Neuronal stem cell (in vitro differentiated cells): ENCODE measurements at regions not wholly inside any gene's neighbourhood (a gene's known extent, or its start where the extent isn't known, plus 50 kb on each side); places are given as distances from the start of the nearest gene placed in this dataset.

Source experiments
- DNase-seq: peaks from one replicate; pipeline ENCODE4 v3.0.0-alpha.2; 2013; ENCODE audit warnings: low spot score
- H2AFZ ChIP-seq: one replicate; pipeline ENCODE4 v1.6.1; 2013; ENCODE audit warnings: mild to moderate bottlenecking, low read length, inconsistent platforms
- H2AK5ac ChIP-seq: 2 replicates; pipeline ENCODE4 v1.6.1; 2013; ENCODE audit warnings: low read depth, mild to moderate bottlenecking, inconsistent platforms, low read length, moderate library complexity, mixed read lengths
- H2BK120ac ChIP-seq: 2 replicates; pipeline ENCODE4 v1.6.1; 2013; ENCODE audit warnings: low read depth, mild to moderate bottlenecking, inconsistent platforms, low read length, moderate library complexity, mixed read lengths
- H2BK12ac ChIP-seq: one replicate; pipeline ENCODE4 v1.6.1; 2013; ENCODE audit warnings: low read length, inconsistent platforms
- H2BK15ac ChIP-seq: 2 replicates; pipeline ENCODE4 v1.6.1; 2013; ENCODE audit warnings: mild to moderate bottlenecking, low read length, inconsistent platforms, mixed read lengths
- H2BK5ac ChIP-seq: one replicate; pipeline ENCODE4 v1.6.1; 2013; ENCODE audit warnings: inconsistent platforms, mild to moderate bottlenecking, low read length, moderate library complexity
- H3K14ac ChIP-seq: one replicate; pipeline ENCODE4 v1.6.1; 2013; ENCODE audit warnings: low read length, inconsistent platforms
- H3K18ac ChIP-seq: 2 replicates; pipeline ENCODE4 v1.6.1; 2013; ENCODE audit warnings: low read length, inconsistent platforms
- H3K23ac ChIP-seq: 2 replicates; pipeline ENCODE4 v1.6.1; 2013; ENCODE audit warnings: low read depth, mild to moderate bottlenecking, mixed read lengths, low read length, inconsistent platforms; ENCODE audit not compliant: poor library complexity
- H3K27ac ChIP-seq: replicated peaks from 3 replicates; pipeline ENCODE4 v1.5.1; 2013; ENCODE audit warnings: low read length, inconsistent platforms
- H3K27me3 ChIP-seq, 3 experiments: 2 replicates each; pipeline ENCODE4 v1.6.1; 2013; ENCODE audit warnings: low read length in 3 of 3, mild to moderate bottlenecking in 2 of 3, inconsistent platforms in 1 of 3, low read depth in 1 of 3, mixed read lengths in 1 of 3, moderate library complexity in 1 of 3; ENCODE audit not compliant: control insufficient read depth in 3 of 3, insufficient read depth in 3 of 3
- H3K36me3 ChIP-seq, 2 donors: replicated peaks in 1 of 2; 2 replicates each; pipeline ENCODE4 v1.6.1; 2013; ENCODE audit warnings: low read length in 2 of 2; ENCODE audit not compliant: control insufficient read depth in 2 of 2, insufficient read depth in 2 of 2
- H3K4ac ChIP-seq: 2 replicates; pipeline ENCODE4 v1.6.1; 2013; ENCODE audit warnings: inconsistent platforms, mild to moderate bottlenecking, low read length, moderate library complexity
- H3K4me1 ChIP-seq, 2 donors: 1 replicate in 1 of 2; 2 replicates in 1 of 2; pipeline ENCODE4 v1.6.1; 2013; ENCODE audit warnings: low read length in 2 of 2, low read depth in 1 of 2; ENCODE audit not compliant: control insufficient read depth in 2 of 2, insufficient read depth in 1 of 2
- H3K4me2 ChIP-seq: one replicate; pipeline ENCODE4 v1.6.1; 2013; ENCODE audit warnings: mild to moderate bottlenecking, low read length, inconsistent platforms; ENCODE audit not compliant: insufficient read depth, poor library complexity, severe bottlenecking
- H3K4me3 ChIP-seq, 2 donors: 2 replicates each; pipeline ENCODE4 v1.5.1; 2013; ENCODE audit warnings: low read length in 2 of 2, mild to moderate bottlenecking in 2 of 2, inconsistent platforms in 1 of 2, moderate library complexity in 1 of 2
- H3K79me1 ChIP-seq: one replicate; pipeline ENCODE4 v1.6.1; 2013; ENCODE audit warnings: low read depth, mild to moderate bottlenecking, inconsistent platforms, low read length, moderate library complexity
- H3K9ac ChIP-seq: one replicate; pipeline ENCODE4 v1.6.1; 2013; ENCODE audit warnings: mild to moderate bottlenecking, low read depth, low read length, inconsistent platforms; ENCODE audit not compliant: poor library complexity
- H3K9me3 ChIP-seq, 2 donors: replicated peaks in 1 of 2; 2 replicates each; pipeline versions ENCODE3 to v1.6.1; 2013; ENCODE audit warnings: low read length in 2 of 2, mild to moderate bottlenecking in 2 of 2, inconsistent platforms in 1 of 2, low read depth in 1 of 2, mixed read lengths in 1 of 2, moderate library complexity in 1 of 2; ENCODE audit not compliant: control insufficient read depth in 2 of 2, insufficient read depth in 1 of 2
- H4K8ac ChIP-seq: one replicate; pipeline ENCODE4 v1.6.1; 2013; ENCODE audit warnings: low read depth, mild to moderate bottlenecking, inconsistent platforms, low read length, moderate library complexity
- H4K91ac ChIP-seq: one replicate; pipeline ENCODE4 v1.6.1; 2013; ENCODE audit warnings: low read length, low read depth, mild to moderate bottlenecking, inconsistent platforms; ENCODE audit not compliant: poor library complexity
- WGBS, 2 donors: extraction: QIAGEN DNeasy Blood & Tissue Kit; methylation state at CpG; one replicate each; pipeline ENCODE4 v1.1.7; 2013; ENCODE audit warnings: missing lambda C conversion rate in 2 of 2, mixed read lengths in 1 of 2; ENCODE audit not compliant: insufficient read length in 2 of 2, insufficient replicate concordance in 1 of 2; ENCODE audit errors: extremely low coverage in 2 of 2; 5-methylcytosine and 5-hydroxymethylcytosine counted together

DNA sequence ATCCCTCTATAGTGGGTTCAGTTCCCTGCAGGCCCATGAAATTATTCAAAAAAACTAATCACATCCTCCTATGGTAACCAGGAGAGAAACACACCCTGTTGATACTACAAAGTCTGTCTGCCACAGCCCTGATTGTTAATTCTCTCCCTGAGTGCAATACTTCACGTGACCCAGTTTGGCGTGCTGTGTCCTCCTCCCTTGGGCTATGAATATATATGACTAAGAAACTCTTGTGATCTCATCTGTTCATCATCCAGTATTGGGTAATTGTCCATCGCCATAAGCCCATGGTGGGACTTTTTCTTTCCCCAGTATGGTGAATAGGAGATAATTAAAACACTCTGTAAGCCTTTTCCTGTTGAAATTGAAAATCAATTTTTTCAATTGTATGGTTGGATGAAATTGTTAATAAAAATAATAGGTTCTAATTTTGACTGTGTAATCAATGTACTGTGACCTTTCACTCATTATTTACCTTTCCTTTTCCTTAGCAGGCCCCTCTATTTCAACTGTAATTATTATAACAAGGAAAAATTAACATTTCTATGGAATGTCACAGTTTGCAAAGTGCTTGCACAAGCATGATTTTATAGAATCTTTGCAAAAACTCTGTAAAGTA, 1822.6 kb downstream of the SUCLG1 start:
- DNase-seq, result no peak
- Histone ChIP-seq H3K18ac (no peak overlapping the region), H3K36me3 (no peaks in the 10 kb centered on the region), H3K27me3 (no peaks in the 10 kb centered on the region), H3K4me1 (no peaks in the 10 kb centered on the region), H2BK5ac (no peak overlapping the region), H2AK5ac (no peak overlapping the region), H4K8ac (no peak overlapping the region), H3K27ac (no peak overlapping the region), H2BK15ac (no peak overlapping the region), H2BK12ac (no peak overlapping the region), H3K23ac (no peak overlapping the region), H3K9ac (no peak overlapping the region), H2AFZ (no peak overlapping the region), H4K91ac (no peak overlapping the region), H3K14ac (no peak overlapping the region), H3K4ac (no peak overlapping the region), H3K79me1 (no peaks in the 10 kb centered on the region), H3K4me2 (no peak overlapping the region), H3K9me3 (peaks cover 0 to 4% of the 10 kb centered on the region in 2 donors), H2BK120ac (no peak overlapping the region), H3K4me3 (no peak overlapping the region)
- WGBS, 2 donors, result no CpG with 5 or more reads among the region's 3 CpGs

DNA sequence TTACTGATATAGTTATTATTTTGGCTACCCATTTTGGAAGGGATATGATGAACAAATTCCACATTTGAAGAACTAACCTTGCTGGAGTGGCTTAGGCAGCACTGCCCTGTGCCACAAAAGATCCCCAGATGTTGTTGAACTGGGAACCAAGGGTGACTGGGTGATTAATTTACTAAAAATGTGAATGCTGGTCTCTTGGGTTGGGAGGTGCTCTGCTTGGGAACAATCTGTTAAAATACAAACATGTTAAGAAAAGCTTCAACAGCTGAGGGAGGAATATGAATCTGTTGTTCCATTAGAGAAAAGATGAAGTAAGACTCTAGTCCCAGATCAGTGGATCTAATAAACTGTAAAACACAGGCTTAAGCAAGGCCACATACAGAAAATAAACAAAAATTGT, 1860.1 kb downstream of the SUCLG1 start:
- Histone ChIP-seq H3K27ac (no peak overlapping the region), H3K9ac (no peak overlapping the region), H3K36me3 (no peaks in the 10 kb centered on the region), H3K9me3 (no peaks in the 10 kb centered on the region), H2AK5ac (no peak overlapping the region), H2BK12ac (no peak overlapping the region), H3K4me1 (no peaks in the 10 kb centered on the region), H3K4ac (no peak overlapping the region), H2AFZ (no peak overlapping the region), H3K79me1 (no peaks in the 10 kb centered on the region), H3K18ac (no peak overlapping the region), H3K14ac (no peak overlapping the region), H3K4me2 (no peak overlapping the region), H4K91ac (no peak overlapping the region), H3K4me3 (no peak overlapping the region), H2BK15ac (no peak overlapping the region), H2BK5ac (no peak overlapping the region), H3K27me3 (no peaks in the 10 kb centered on the region), H4K8ac (no peak overlapping the region), H3K23ac (no peak overlapping the region), H2BK120ac (no peak overlapping the region)
- DNase-seq, result no peak

DNA sequence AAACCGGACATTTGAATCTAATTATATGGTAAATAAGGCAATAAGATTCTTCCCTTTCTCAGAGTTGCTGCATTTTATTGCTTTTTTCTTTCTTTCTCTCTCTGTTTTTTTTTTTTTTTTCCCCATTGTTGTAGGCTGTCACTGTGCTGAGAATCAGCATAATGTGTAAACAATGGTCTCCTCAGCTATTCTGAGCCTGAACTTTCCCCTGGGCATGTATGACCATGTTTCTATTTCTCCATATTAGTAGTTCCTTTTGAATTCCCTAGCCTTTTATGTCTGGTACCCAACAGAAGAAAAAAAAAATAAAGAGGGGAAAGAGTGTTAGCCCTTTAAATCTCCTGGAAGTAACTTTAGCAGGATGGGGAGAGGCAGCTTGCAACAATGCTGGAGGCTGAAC, 1862.5 kb downstream of the SUCLG1 start:
- Histone ChIP-seq H2BK12ac (no peak overlapping the region), H3K9me3 (no peaks in the 10 kb centered on the region), H3K9ac (no peak overlapping the region), H3K27me3 (no peaks in the 10 kb centered on the region), H3K23ac (no peak overlapping the region), H3K27ac (no peak overlapping the region), H2BK5ac (no peak overlapping the region), H2BK15ac (no peak overlapping the region), H2BK120ac (no peak overlapping the region), H3K4ac (no peak overlapping the region), H3K14ac (no peak overlapping the region), H2AFZ (no peak overlapping the region), H4K91ac (no peak overlapping the region), H3K18ac (no peak overlapping the region), H3K4me1 (no peaks in the 10 kb centered on the region), H3K36me3 (no peaks in the 10 kb centered on the region), H3K79me1 (no peaks in the 10 kb centered on the region), H3K4me3 (no peak overlapping the region), H4K8ac (no peak overlapping the region), H2AK5ac (no peak overlapping the region), H3K4me2 (no peak overlapping the region)
- DNase-seq, result no peak
- no CpG with 5 or more reads among the region's 1 CpG for WGBS, 2 donors

GRCh38 chr2:82591718-82592117, 1867.4 kb downstream of the SUCLG1 start:
- H3K36me3 ChIP-seq, result no peaks in the 10 kb centered on the region
- H2BK15ac ChIP-seq, result no peak overlapping the region
- H3K4me2 ChIP-seq, result no peak overlapping the region
- H3K4ac ChIP-seq, result no peak overlapping the region
- no peak overlapping the region for H2AK5ac ChIP-seq
- no peak overlapping the region for H3K9ac ChIP-seq
- no peak overlapping the region for H2BK5ac ChIP-seq
- H3K79me1 ChIP-seq, result no peaks in the 10 kb centered on the region
- no peak overlapping the region for H3K23ac ChIP-seq
- no peaks in the 10 kb centered on the region for H3K4me1 ChIP-seq
- no peak overlapping the region for H3K14ac ChIP-seq
- no peaks in the 10 kb centered on the region for H3K9me3 ChIP-seq
- H3K27ac ChIP-seq, result no peak overlapping the region
- H2BK12ac ChIP-seq, result no peak overlapping the region
- H3K27me3 ChIP-seq, result no peaks in the 10 kb centered on the region
- H3K4me3 ChIP-seq, result no peak overlapping the region
- no peak for DNase-seq
- H4K91ac ChIP-seq, result no peak overlapping the region
- H3K18ac ChIP-seq, result no peak overlapping the region
- H2AFZ ChIP-seq, result no peak overlapping the region
- no peak overlapping the region for H4K8ac ChIP-seq
- WGBS, 2 donors, result no CpG with 5 or more reads among the region's 3 CpGs
- no peak overlapping the region for H2BK120ac ChIP-seq
